HG02798 (cell line): ENCODE measurements at regions not wholly inside any gene's neighbourhood (a gene's known extent, or its start where the extent isn't known, plus 50 kb on each side); places are given as distances from the start of the nearest gene placed in this dataset.

Experiments used
- ATAC-seq: cut with Tn5 transposase; IDR thresholded peaks from one replicate; pipeline ENCODE4 v1.9.1; 2021; ENCODE audit warnings: mild to moderate bottlenecking; ENCODE audit not compliant: unreplicated experiment, poor library complexity

DNA sequence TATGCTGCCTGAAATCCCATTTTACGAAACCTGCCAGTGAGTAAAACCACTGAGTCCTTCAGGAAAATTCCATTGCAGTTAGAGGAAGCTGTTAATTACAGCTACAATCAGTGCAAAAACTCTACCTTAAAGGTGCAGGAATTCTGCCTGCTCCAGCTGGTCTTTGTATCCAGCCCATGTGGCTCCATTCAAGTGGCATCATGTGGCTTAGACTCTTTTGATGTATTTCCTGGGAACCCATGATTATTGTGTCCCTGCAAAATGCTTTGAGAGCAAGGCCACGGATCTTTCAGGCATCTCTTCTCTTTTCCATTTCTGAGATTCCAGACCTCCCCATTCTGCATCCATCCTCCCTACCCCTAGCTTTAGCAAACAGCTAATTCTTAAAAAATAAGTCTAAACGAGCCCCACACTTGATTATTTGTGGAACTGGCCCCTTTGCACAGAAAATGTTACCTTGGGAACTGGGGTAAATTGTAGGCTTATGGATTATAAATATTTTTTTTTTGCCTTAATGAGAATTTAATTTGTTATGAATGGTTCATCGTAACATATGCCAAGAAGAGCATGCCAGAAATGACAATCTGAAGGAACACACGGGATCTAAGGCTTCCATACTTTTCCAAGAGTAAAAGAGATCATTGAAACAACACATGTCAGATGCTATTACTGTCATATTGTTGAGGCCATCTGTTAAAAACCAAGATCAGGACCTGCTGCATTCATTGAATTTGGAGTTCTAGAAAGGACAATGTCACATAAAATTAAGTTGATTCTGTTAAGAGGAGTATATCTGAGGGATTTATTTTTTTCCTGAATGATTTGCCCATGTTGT, 144.6 kb downstream of the TPH2 start:
- no peak for ATAC-seq

DNA sequence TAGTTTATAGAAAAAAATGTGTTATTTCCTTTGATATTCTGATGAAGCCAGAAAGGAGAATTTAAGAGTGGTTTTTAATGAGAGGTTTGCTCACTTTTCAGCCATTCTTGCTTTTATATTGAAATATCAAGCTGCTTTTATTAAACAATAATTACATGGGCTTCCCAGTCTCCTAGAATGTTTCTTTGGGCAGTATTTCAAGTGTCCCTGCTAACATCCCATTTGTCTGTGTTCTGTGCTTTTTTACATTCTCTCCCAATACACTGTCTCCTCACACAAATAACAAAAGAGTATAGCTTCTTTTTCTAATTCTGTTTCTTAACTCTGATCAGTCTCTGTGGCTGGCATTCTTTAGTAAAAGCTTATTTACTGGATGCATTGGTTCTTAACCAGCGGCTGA, 145.4 kb downstream of the TPH2 start:
- no peak for ATAC-seq

DNA sequence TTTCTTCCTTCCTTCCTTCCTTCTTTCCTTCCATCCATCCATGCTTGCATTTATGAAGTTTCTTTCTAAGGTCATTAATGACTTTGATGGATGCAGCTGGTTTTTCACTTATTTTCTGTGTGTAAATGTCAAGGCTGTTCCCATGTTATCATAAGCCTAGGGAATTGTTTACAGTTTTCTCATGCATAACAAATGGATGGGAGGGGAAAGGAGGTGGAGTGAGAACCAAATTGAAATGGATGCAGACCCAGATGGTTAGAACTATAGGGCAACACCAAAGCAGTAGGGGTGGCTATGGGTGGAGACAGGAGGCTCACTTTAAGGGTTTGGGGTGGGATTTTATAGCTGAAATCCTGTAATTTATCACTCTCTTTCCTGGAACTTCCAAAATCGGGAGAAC, 146.2 kb downstream of the TPH2 start:
- ATAC-seq, result no peak

DNA sequence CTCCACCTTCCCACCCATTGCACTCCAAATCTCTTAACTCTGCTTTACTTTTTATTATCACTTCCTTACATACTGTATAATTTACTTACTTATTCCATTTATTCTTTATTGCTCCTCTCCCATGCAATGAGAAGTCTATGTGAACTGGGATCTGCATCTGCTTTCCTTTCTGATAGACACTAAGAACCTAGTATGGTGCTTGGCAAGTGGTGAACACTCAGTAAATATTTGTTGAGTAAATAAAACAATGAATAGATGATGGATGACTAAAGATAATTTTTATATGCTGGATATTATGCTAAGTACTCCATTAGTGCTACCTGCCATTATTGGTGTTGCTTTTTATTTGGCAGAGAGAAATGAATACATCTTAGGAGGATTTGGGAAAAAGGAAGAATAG, 151.0 kb downstream of the TPH2 start:
- ATAC-seq, result no peak

DNA sequence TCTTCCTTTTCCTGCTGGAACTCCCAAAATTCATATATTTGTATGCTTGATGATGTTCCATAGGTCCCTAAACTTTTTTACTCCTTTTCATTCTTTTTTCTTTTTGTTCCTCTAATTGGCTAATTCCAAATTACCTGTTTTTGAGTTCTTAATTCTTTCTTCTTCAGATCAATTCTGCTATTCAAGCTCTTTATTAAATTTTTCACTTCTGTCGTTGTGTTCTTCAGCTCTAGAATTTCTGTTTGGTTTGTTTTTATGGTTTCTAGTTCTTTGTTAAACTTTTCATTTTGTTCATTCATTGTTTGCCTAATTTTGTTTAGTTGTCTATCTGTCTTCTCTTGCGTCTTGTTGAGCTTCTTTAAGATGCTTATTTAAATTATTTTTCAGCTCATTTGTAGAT, 154.8 kb downstream of the TPH2 start:
- ATAC-seq, result no peak

DNA sequence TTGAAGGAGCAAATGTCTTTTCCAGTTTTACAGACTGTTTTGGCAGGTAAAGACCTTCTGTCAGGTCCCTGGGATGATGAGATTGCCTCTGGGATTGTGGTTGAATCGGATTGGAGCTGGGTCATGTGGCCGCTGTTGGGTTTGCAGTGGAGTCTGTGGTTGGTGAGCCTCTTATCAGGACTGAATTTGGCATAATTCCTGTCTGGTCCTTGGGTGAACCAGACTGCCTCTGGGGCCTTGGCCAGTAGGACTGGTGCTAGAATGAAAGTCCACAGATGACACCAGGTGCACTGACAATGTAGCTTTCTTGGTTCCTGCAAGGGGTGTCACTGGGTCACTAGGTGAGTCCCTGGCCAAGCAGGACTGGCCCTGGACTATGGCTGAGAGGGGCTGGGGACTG, 155.3 kb downstream of the TPH2 start:
- no peak for ATAC-seq

DNA sequence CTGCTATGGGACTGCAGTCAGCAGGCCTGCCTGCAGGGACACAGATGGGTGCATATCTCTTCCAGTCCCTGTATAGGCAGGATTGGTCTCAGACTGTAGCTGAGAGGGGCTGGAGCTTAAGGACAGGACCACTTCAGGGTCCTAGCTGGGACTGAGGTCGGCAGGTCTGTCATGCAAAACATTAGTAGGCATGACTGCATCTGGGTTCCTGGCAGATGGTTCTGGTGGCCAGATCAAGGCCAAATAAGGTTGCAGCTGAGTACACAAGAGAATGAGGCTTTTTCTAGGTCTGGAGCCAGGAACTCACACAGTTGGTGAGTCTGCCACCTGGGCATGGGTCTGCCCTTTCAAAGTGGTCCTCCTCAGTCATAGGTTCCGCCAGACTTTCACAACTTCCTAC, 155.8 kb downstream of the TPH2 start:
- no peak for ATAC-seq

DNA sequence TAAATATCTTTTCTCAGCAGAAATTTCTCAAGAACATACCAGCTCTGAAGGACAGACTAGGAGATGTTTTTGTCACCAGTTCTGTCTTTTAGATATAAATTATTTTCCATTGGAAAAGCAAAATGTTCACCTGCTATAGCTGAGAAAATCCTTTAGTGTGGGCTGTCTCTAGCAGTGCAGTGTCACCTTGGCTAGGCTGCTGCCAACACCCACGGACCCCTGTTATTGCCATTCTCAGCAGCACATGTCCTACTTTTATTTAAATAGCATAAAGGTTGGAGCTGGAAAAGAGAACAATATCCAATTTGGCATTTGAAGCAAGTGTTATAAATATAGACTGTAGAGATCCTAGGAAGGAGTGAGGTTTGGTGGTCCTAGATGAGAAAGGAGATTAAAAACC, 156.4 kb downstream of the TPH2 start:
- no peak for ATAC-seq

DNA sequence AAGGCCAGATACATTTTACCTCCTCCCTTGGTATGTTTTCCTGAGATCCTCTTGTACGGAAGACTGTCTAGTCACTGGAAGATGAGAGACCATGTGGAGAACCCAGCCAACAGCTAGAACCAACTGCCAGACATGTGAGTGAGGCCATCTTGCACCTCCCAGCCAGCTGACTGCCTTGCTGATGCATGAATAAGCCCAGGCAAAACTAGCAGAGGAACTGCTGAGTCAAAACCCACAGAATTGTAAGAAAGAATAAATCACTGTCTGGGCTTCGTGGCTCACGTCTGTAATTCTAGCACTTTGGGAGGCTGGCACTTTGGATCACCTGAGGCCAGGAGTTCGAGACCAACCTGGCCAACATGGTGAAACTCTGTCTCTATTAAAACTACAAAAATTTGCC, 160.0 kb downstream of the TPH2 start:
- ATAC-seq, result no peak

DNA sequence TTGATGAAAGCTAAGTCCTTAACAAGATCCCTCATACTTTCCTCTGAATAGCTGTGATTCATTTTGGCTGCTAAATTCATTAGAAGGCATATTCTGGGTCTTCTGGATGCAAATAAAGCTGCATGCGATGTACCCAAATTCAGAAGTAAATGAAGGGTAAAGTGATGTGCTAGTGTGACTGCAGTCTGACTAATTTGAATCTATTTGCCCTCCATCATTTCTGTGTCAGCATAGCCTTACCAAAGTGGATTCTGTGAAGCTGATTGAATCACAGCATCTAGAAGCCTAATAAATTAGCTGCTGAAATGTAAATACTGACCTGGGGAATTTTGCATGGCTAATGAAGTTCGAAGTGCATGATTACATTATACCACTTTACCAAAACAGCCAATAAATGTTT, 162.2 kb downstream of the TPH2 start:
- ATAC-seq, result no peak

DNA sequence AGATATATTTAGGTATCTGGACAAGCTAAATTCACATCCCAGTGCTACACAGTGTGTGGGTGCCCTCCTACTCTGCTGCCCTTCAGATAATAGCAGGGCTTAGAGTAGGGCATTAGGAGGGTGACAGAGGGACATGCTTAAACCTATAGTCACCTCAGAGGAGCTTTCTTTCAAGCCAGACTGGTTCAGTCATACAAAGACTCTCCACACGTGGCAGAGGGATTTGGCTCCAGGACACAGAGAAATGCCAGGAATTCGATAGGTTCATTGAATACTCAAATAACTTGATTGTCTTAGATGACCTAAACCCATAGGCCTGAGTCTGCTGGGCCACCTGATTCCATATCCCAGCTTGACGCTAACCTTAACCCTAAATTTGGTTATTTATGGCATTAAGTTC, 163.5 kb downstream of the TPH2 start:
- ATAC-seq, result no peak

DNA sequence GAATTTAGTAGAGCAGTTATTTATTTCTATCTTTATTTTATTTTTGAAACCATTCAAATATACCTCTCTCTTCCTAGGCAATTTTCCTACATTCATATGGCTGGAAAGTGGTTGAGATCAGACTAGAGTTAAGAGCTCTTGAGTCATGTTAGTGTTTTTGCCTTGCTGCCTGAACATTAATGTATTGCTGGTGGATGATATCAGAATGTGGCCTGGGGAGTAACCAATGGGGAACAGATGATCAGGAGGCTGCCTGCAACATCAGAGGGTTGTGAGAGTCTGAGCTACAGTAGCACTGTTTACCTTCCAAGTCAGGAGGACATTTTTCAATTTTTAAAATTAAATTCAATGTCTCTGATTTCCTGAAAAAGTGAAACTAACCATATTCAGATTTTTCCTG, 166.3 kb upstream of the TRHDE start:
- no peak for ATAC-seq

DNA sequence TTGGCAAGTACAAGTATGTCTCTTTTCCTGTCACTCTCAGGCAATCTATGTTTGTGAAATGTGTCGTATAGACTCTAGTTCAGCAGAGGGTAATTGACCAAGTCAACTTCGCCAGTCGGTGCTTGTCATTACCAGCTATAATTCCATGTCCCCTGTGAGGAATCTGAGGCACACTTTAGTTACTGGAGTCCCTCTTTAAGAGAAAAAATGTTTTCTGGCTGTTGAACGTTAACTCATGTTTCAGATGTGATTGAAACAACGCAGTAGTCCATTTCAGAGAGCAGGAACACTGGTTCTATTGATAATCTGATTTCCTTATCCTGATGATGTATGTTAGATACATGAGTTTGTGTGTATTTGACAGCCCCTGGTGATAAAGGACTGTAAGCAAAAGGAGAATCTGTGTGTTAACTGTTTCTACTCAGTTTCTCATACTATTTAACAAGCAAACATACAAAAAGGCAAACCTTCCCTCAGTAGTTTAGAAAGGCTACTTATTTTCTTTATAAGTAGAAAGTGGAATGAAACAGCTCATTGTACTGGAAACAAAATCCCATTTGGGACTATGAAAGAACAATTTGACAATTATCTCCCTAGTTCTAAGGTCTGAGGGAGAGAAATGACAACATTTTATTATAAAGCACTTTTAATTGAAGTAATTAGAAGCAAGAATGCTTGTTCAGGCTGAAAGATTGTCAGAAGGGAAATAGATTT, 161.1 kb upstream of the TRHDE start:
- no peak for ATAC-seq

DNA sequence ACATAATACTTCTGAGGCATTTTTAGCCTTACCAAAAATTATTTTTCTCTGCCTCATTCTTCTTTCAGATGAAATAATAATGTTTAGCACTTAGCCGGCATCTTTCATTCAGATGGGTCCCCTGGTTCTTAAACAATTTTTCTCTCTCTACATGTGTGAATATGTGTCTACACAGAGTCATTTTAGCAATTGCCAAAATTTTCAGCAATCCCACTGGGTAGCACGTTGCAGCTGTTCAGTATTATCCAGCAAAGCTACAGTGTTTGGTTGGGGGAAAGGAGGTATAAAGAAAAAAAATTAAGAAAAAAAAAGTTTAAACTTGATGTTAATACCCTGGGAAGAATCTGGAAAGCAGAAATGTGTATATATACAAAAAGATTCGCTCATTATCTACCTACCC, 160.5 kb upstream of the TRHDE start:
- ATAC-seq, result no peak

DNA sequence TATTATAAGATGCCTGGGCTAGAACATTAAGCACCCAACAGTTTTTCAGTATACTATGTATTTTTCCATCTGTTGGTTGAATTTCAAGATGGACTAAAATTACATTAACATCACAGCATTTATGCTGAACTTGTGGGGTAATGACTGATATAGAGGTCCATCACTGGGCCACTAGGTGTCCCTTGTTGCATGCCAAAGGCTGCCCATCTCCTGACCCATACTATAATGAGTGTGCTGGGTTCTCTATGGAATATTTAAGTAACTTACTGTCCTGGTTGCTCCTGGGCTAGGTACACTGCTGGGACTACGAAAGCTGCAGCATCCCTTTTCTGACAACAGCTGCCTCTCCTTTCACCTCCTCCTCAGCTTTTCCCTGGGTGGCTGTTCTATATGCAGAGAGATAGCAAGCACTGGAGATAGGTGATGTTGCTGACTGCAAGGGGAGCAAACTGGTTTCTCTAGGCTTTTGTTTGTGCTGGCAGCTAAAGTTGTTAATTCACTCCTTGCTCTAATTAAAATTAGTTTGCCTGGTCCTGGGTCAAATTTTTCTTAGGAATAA, 138.6 kb upstream of the TRHDE start:
- no peak for ATAC-seq

DNA sequence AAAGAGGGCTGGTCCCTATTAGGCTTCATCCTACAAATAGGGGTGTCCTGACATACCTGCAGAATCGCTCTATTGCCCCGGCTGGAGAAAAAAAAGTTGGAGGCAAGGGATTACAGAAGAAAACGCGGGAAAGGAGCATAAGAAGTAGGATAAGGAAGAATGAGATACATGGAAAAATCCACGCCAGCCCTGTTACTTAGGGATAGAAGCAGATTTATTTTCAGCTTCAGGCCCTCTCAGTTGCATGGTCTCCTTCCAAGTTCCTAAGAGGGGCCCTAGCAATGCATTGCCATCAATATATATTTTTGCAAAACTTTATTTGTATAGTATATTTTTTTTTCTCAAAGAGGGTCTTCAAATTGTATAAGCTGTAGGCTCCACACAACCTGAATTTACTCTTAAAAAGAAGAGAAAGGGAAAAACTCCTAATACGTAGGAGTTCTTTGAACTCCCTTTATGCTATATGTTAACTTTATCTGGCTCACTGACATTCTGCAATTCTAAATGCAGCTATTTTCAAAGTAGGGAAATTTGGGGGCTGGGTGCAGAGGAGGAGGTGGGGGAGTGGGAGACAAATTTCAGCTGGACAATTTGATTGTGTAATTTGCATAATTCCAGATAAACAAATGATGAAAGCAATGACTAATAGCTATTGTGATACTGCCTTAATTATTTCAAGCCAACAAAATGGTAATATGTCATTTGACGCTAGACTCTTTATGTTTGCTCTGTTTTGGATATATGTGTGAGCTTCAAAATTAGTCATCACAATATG, 137.7 kb upstream of the TRHDE start:
- ATAC-seq, result no peak

DNA sequence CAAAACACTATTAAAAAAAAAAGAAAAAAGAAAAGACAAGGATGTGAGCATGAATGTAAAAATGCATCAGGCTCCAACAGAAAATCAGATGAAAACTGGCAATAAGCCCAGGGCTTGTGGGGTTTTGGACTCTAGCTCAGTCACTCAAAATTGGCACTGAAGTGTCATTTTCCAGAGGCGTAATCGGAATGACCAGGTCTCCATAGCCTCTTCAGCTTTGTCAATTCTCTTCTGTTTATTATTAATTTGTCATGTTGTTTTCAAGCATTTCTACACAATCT, 137.2 kb upstream of the TRHDE start:
- no peak for ATAC-seq

DNA sequence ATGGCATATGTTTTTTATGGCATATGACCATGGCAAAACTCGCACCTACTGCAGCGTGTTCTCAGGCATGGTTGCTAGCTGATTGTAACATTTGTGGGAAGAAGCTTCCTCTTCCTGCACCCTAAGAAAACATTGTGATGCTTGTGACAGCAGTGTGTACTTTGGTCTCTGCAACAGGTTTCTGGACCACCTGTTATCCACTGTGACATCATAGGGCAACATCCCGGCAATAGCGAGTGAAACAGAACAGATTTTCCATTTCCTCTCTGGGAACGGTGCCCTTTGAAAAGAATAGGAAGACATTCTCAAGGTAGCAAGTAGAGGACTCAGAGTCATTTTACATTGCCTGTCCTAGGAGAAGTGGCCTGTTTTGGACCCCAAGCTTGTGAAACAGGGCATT, 135.4 kb upstream of the TRHDE start:
- ATAC-seq, result no peak

DNA sequence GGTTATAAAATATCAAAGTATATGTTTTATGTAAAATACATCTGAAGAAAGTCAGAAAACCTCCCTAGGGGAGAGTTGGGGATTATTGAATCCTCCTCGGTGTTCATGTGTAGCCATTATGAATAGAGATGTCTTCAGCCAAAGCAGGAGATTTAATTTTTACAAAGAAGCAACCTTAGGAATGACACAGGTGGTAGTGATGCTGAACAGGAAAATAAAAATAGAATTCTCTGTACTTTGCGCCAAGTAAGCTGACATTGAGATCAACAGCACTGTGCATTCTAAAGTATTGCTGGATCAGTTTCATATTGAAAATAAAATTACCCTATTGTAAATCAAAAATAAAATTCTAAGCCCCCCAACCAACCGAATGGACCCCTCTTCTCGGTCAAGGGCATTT, 132.8 kb upstream of the TRHDE start:
- no peak for ATAC-seq

DNA sequence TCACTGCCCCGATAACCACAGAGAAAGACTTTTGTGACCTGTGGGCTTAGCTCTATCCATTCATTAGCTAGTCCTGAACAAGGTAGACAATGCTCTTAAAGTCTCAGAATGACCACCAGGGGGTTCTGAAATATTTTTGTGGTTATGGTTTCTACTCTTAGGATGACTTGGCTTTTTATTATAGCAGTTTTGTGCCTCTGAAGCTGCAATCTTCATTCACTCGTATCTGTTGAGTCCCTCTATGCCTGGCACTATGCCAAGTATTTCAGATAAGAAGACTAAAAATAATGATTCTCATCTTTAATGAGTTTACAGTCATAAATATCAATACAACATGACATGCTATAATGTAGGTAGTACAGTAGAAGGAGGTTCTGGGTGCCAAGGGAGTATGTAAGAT, 130.8 kb upstream of the TRHDE start:
- peak; percentile 86 for ATAC-seq

DNA sequence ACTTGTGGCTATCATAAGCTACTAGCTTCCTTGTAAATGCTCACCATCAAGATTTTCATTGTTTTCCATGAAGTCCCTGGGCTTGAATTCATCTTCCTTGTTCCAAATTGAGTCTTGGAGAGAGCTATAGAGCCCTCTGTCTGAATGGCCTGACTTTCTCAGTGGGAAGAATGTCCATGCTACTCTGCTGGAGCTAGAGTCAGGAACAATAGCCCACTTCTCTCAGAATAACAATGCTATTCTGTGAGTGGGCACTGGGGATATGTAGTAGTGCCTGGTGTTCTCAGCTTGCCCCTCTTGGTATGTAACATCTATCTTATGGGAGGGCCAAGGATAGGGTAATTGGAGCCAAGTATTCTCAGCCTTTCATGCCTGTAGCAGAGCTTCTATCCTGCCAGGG, 127.6 kb upstream of the TRHDE start:
- no peak for ATAC-seq
